ENCODE measurements at regions not wholly inside any gene's neighbourhood (a gene's known extent, or its start where the extent isn't known, plus 50 kb on each side); places are given as distances from the start of the nearest gene placed in this dataset.
"Not testable (repeated sequence)": the region's sequence is repeated elsewhere in the genome, so short reads cannot be mapped to it uniquely, and the experiment has no call there.

GRCh38 chr2:154583274-154583673 is 115.2 kb upstream of the KCNJ3 start:
- not testable (repeated sequence) for DNase-seq

GRCh38 chr2:154587739-154588138 is 110.8 kb upstream of the KCNJ3 start:
- DNase-seq = no peak

- DNase-seq = no peak
These were observed 109.7 kb upstream of the KCNJ3 start for GRCh38 chr2:154588838-154589237.

GRCh38 chr2:154589514-154589913 is 109.0 kb upstream of the KCNJ3 start:
- DNase-seq = no peak

- peak in 1 of 2 experiments; percentile 8 for DNase-seq
These were observed 107.1 kb upstream of the KCNJ3 start for GRCh38 chr2:154591294-154591820.

GRCh38 chr2:154599189-154599588 is 99.3 kb upstream of the KCNJ3 start:
- no peak for DNase-seq

- no peak for DNase-seq
These were observed 97.5 kb upstream of the KCNJ3 start for GRCh38 chr2:154600927-154601494.

- no peak for DNase-seq
These were observed 94.8 kb upstream of the KCNJ3 start for GRCh38 chr2:154603682-154604081.

- no peak for DNase-seq
These were observed 90.1 kb upstream of the KCNJ3 start for GRCh38 chr2:154608438-154608837.

- DNase-seq = no peak
These were observed 83.6 kb upstream of the KCNJ3 start for GRCh38 chr2:154614906-154615305.

- no peak for DNase-seq
These were observed 81.8 kb upstream of the KCNJ3 start for GRCh38 chr2:154616659-154617058.

- no peak for DNase-seq
These were observed 78.0 kb upstream of the KCNJ3 start for GRCh38 chr2:154620471-154620870.

- DNase-seq = peak; percentile 47 to 85
These were observed 74.7 kb upstream of the KCNJ3 start for GRCh38 chr2:154623819-154624218.

- DNase-seq = no peak
These were observed 61.0 kb upstream of the KCNJ3 start for GRCh38 chr2:154637456-154637855.

- DNase-seq = no peak
These were observed 59.7 kb upstream of the KCNJ3 start for GRCh38 chr2:154638783-154639182.

- peak in 1 of 2 experiments; percentile 5 for DNase-seq
These were observed 58.5 kb upstream of the KCNJ3 start for GRCh38 chr2:154640000-154640399.

All from NCI-H524 (cell line).